ENCODE measurements at regions not wholly inside any gene's neighbourhood (a gene's known extent, or its start where the extent isn't known, plus 50 kb on each side); places are given as distances from the start of the nearest gene placed in this dataset.

DNA sequence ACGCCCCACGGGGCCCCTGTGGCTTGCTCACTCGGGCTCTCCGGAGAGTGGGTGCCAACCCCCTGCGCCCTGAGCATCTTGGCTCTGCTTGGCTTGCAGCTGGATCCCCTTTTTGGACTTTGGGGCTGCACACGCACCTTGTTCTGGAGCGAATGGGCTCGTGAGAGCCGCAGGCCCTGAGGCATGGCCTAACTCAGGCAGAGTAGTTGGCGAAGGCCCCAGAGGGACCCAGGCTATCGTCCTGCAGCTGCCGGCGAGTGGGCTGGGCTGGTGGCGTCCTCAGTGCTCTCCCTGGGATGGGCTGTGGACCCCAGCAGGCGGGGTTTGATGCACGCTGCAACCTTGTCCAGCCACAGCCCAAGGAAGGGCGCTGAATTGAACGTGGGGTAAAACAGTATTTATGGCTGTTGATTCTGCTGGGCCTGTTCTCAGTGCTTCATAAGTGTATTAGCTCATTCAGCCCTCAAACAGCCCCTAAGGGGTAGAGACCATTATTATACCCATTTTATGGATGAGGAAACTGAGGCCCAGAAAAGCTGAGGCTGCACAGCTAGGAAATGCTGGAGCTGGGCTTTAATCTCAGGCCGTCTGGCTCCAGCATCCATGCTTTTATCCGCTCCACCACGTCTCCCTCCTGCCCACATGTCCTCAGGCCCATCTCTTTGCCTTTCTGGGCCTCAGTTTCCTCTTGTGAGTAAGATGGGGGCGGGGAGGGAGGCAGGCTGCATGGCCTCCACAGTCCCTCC lies 171.2 kb upstream of the CIBAR2 start:
- H3K4me1 ChIP-seq (ENCODE audit: control insufficient read depth, extremely low read depth, insufficient read depth, low read length): no peaks in the 10 kb centered on the region
- no peak overlapping the region for H3K27ac ChIP-seq (ENCODE audit: control insufficient read depth, insufficient read depth, low read length)
- H3K79me2 ChIP-seq (ENCODE audit: control insufficient read depth, insufficient read depth, low read length): no peaks in the 10 kb centered on the region
- TF ChIP-seq EZH2 (IDR thresholded peaks at IDR 0.05; ENCODE audit: low read length): no peak
- TF ChIP-seq, protein P1, sequence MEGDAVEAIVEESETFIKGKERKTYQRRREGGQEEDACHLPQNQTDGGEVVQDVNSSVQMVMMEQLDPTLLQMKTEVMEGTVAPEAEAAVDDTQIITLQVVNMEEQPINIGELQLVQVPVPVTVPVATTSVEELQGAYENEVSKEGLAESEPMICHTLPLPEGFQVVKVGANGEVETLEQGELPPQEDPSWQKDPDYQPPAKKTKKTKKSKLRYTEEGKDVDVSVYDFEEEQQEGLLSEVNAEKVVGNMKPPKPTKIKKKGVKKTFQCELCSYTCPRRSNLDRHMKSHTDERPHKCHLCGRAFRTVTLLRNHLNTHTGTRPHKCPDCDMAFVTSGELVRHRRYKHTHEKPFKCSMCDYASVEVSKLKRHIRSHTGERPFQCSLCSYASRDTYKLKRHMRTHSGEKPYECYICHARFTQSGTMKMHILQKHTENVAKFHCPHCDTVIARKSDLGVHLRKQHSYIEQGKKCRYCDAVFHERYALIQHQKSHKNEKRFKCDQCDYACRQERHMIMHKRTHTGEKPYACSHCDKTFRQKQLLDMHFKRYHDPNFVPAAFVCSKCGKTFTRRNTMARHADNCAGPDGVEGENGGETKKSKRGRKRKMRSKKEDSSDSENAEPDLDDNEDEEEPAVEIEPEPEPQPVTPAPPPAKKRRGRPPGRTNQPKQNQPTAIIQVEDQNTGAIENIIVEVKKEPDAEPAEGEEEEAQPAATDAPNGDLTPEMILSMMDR (optimal IDR thresholded peaks at IDR 0.05 in 1 of 3, IDR thresholded peaks at IDR 0.05 in 1 of 3, conservative IDR thresholded peaks at IDR 0.05 in 1 of 3; ENCODE audit: extremely low read depth in 1 of 3, insufficient read depth in 2 of 3, low read length in 3 of 3): no peak
- H3K27me3 ChIP-seq (ENCODE audit: control insufficient read depth, extremely low read depth, insufficient read depth, low read length): peaks cover 7% of the 10 kb centered on the region
- FAIRE-seq (no peak), DNase-seq (ENCODE audit: low read depth, low spot score) (no peak)
- H3K4me2 ChIP-seq (ENCODE audit: control insufficient read depth, extremely low read depth, insufficient read depth, low read depth, low read length): no peak overlapping the region
- H3K9me3 ChIP-seq (ENCODE audit: control insufficient read depth, low read depth, low read length): no peaks in the 10 kb centered on the region
- H3K9me1 ChIP-seq (ENCODE audit: control insufficient read depth, extremely low read depth, insufficient read depth, low read length): no peaks in the 10 kb centered on the region
- no peaks in the 10 kb centered on the region for H3K36me3 ChIP-seq (ENCODE audit: control insufficient read depth in 2 of 2, extremely low read depth in 1 of 2, insufficient read depth in 2 of 2, low read length in 2 of 2)
- H3K9ac ChIP-seq (ENCODE audit: control insufficient read depth, extremely low read depth, insufficient read depth, low read length): no peak overlapping the region
- dilution Hi-C loops (cut with MboI; ENCODE audit: extremely low pct_ligation_motif_present, low sequenced_read_pairs): no loop called here
- H3K4me3 ChIP-seq (ENCODE audit: control insufficient read depth in 2 of 3, extremely low read depth in 1 of 3, insufficient read depth in 2 of 3, low read depth in 1 of 3, low read length in 3 of 3): no peak overlapping the region
- H4K20me1 ChIP-seq (ENCODE audit: control insufficient read depth, extremely low read depth, insufficient read depth, low read length): no peaks in the 10 kb centered on the region
- H2AFZ ChIP-seq (ENCODE audit: control insufficient read depth, low read length): no peak overlapping the region

- no peak overlapping the region for H3K9ac ChIP-seq (ENCODE audit: control insufficient read depth, extremely low read depth, insufficient read depth, low read length)
- H3K27me3 ChIP-seq (ENCODE audit: control insufficient read depth, extremely low read depth, insufficient read depth, low read length): peaks cover 7% of the 10 kb centered on the region
- no peaks in the 10 kb centered on the region for H3K9me1 ChIP-seq (ENCODE audit: control insufficient read depth, extremely low read depth, insufficient read depth, low read length)
- H3K4me3 ChIP-seq (ENCODE audit: control insufficient read depth in 2 of 3, extremely low read depth in 1 of 3, insufficient read depth in 2 of 3, low read depth in 1 of 3, low read length in 3 of 3): no peak overlapping the region
- dilution Hi-C loops (cut with MboI; ENCODE audit: extremely low pct_ligation_motif_present, low sequenced_read_pairs): no loop called here
- no peak overlapping the region for H3K27ac ChIP-seq (ENCODE audit: control insufficient read depth, insufficient read depth, low read length)
- H3K4me2 ChIP-seq (ENCODE audit: control insufficient read depth, extremely low read depth, insufficient read depth, low read depth, low read length): no peak overlapping the region
- H4K20me1 ChIP-seq (ENCODE audit: control insufficient read depth, extremely low read depth, insufficient read depth, low read length): no peaks in the 10 kb centered on the region
- DNase-seq (ENCODE audit: low read depth, low spot score) (no peak), FAIRE-seq (no peak)
- no peaks in the 10 kb centered on the region for H3K79me2 ChIP-seq (ENCODE audit: control insufficient read depth, insufficient read depth, low read length)
- H3K9me3 ChIP-seq (ENCODE audit: control insufficient read depth, low read depth, low read length): no peaks in the 10 kb centered on the region
- H3K4me1 ChIP-seq (ENCODE audit: control insufficient read depth, extremely low read depth, insufficient read depth, low read length): no peaks in the 10 kb centered on the region
- no peak overlapping the region for H2AFZ ChIP-seq (ENCODE audit: control insufficient read depth, low read length)
- no peaks in the 10 kb centered on the region for H3K36me3 ChIP-seq (ENCODE audit: control insufficient read depth in 2 of 2, extremely low read depth in 1 of 2, insufficient read depth in 2 of 2, low read length in 2 of 2)
- TF ChIP-seq, protein P1 (optimal IDR thresholded peaks at IDR 0.05 in 1 of 3, IDR thresholded peaks at IDR 0.05 in 1 of 3, conservative IDR thresholded peaks at IDR 0.05 in 1 of 3; ENCODE audit: extremely low read depth in 1 of 3, insufficient read depth in 2 of 3, low read length in 3 of 3): no peak
- no peak for TF ChIP-seq EZH2 (IDR thresholded peaks at IDR 0.05; ENCODE audit: low read length)
Observed at GRCh38 chr16:85284141-85284817, 172.0 kb upstream of the CIBAR2 start.
